ENCODE measurements at regions not wholly inside any gene's neighbourhood (a gene's known extent, or its start where the extent isn't known, plus 50 kb on each side); places are given as distances from the start of the nearest gene placed in this dataset.

GRCh38 chr1:163442895-163443294 is 121.1 kb downstream of the NUF2 start:
- no peak for TF ChIP-seq CTCF (IDR thresholded peaks at IDR 0.05)
- TF ChIP-seq POLR2A (IDR thresholded peaks at IDR 0.05) = no peak
- no peak for TF ChIP-seq POLR2AphosphoS5 (IDR thresholded peaks at IDR 0.05; ENCODE audit: insufficient read depth in 1 of 2, low read depth in 1 of 2)
